Spleen (tissue), 7 donors: ENCODE measurements at regions not wholly inside any gene's neighbourhood (a gene's known extent, or its start where the extent isn't known, plus 50 kb on each side); places are given as distances from the start of the nearest gene placed in this dataset.

Source experiments
- CTCF ChIP-seq, 11 experiments: fragments of 200-600 bp in 7 of 11; fragments of 450-650 bp in 4 of 11; sonication (generic) in 4 of 11; IDR thresholded peaks in 8 of 11; conservative IDR thresholded peaks in 3 of 11; 1 replicate in 7 of 11; 2 replicates in 4 of 11; pipeline versions ENCODE4 v1.4.0 to v1.8.0; 2016 to 2021; ENCODE audit warnings: antibody characterized with exemption in 11 of 11, inconsistent platforms in 4 of 11, mild to moderate bottlenecking in 1 of 11
- POLR2A ChIP-seq, 3 donors: fragments of 450-650 bp; IDR thresholded peaks; one replicate each; pipeline ENCODE4 v1.5.1; 2017; ENCODE audit warnings: antibody characterized with exemption in 3 of 3, mild to moderate bottlenecking in 1 of 3
- POLR2AphosphoS5 ChIP-seq, 3 donors: sonication (generic); formaldehyde crosslinking; IDR thresholded peaks; one replicate each; pipeline ENCODE4 v1.5.1; 2017; ENCODE audit warnings: antibody characterized with exemption in 3 of 3
- donor health status: DM: no; HTN: no; CAD: no; lungs with moderate emphysema.
- donor health status: DM: no; HTN: no; CAD: no.
- donor health status: DM: no; HTN: no; CAD: no.

GRCh38 chr9:11559001-11559776, 946.4 kb upstream of the PTPRD start:
- TF ChIP-seq POLR2A (IDR thresholded peaks at IDR 0.05), result no peak
- TF ChIP-seq CTCF (IDR thresholded peaks at IDR 0.05 in 8 of 11, conservative IDR thresholded peaks at IDR 0.05 in 3 of 11), result no peak
- no peak for TF ChIP-seq POLR2AphosphoS5 (IDR thresholded peaks at IDR 0.05)
